ES-I3 (cell line): ENCODE measurements at regions not wholly inside any gene's neighbourhood (a gene's known extent, or its start where the extent isn't known, plus 50 kb on each side); places are given as distances from the start of the nearest gene placed in this dataset.

Experiments
- H3K36me3 ChIP-seq: 2 replicates; pipeline ENCODE4 v1.6.1; 2013; ENCODE audit warnings: mild to moderate bottlenecking, low read length, control low read depth, moderate library complexity; ENCODE audit not compliant: insufficient read depth
- H3K4me1 ChIP-seq: 2 replicates; pipeline ENCODE4 v1.6.1; 2013; ENCODE audit warnings: mild to moderate bottlenecking, control low read depth, low read length; ENCODE audit not compliant: insufficient read depth
- H3K9ac ChIP-seq: 2 replicates; pipeline ENCODE4 v1.6.1; 2013; ENCODE audit warnings: low read depth, mild to moderate bottlenecking, low read length, moderate library complexity
- H3K9me3 ChIP-seq: 2 replicates; pipeline ENCODE4 v1.6.1; 2013; ENCODE audit warnings: mild to moderate bottlenecking, low read length, moderate library complexity; ENCODE audit not compliant: control insufficient read depth, insufficient read depth

GRCh38 chr4:58935332-58935731, 1825.1 kb upstream of the IGFBP7 start:
- Histone ChIP-seq H3K9ac (no peak overlapping the region), H3K4me1 (no peaks in the 10 kb centered on the region; the same call in 1 of the 2 replicates), H3K9me3 (no peaks in the 10 kb centered on the region; the same call in 1 of the 2 replicates), H3K36me3 (no peaks in the 10 kb centered on the region)

- H3K4me1 ChIP-seq: no peaks in the 10 kb centered on the region; the same call in 1 of the 2 replicates
- no peaks in the 10 kb centered on the region for H3K36me3 ChIP-seq
- H3K9ac ChIP-seq: no peak overlapping the region
- no peaks in the 10 kb centered on the region for H3K9me3 ChIP-seq
These were observed 1826.3 kb upstream of the IGFBP7 start for GRCh38 chr4:58936436-58936835.

GRCh38 chr4:58940167-58940566, 1830.0 kb upstream of the IGFBP7 start:
- Histone ChIP-seq H3K9ac (no peak overlapping the region), H3K4me1 (no peaks in the 10 kb centered on the region; the same call in 1 of the 2 replicates), H3K36me3 (no peaks in the 10 kb centered on the region), H3K9me3 (no peaks in the 10 kb centered on the region)

- Histone ChIP-seq H3K4me1 (no peaks in the 10 kb centered on the region; the same call in 1 of the 2 replicates), H3K9ac (no peak overlapping the region), H3K9me3 (no peaks in the 10 kb centered on the region), H3K36me3 (no peaks in the 10 kb centered on the region)
These were observed 1831.1 kb upstream of the IGFBP7 start for GRCh38 chr4:58941286-58941685.

- no peak overlapping the region for H3K9ac ChIP-seq
These were observed 1843.4 kb upstream of the IGFBP7 start for GRCh38 chr4:58953575-58953974.

GRCh38 chr4:58957711-58958110, 1847.5 kb upstream of the IGFBP7 start:
- no peaks in the 10 kb centered on the region for H3K4me1 ChIP-seq
- H3K9me3 ChIP-seq: no peaks in the 10 kb centered on the region
- no peak overlapping the region for H3K9ac ChIP-seq
- H3K36me3 ChIP-seq: no peaks in the 10 kb centered on the region

More at GRCh38 chr4:58953575-58953974, 1843.4 kb upstream of the IGFBP7 start:
- H3K4me1 ChIP-seq: no peaks in the 10 kb centered on the region
- no peaks in the 10 kb centered on the region for H3K36me3 ChIP-seq
- no peaks in the 10 kb centered on the region for H3K9me3 ChIP-seq

- H3K36me3 ChIP-seq: no peaks in the 10 kb centered on the region
- H3K4me1 ChIP-seq: no peaks in the 10 kb centered on the region
These were observed 1851.1 kb upstream of the IGFBP7 start for GRCh38 chr4:58961283-58961682.

GRCh38 chr4:58961925-58962324, 1851.7 kb upstream of the IGFBP7 start:
- H3K36me3 ChIP-seq: no peaks in the 10 kb centered on the region

More at GRCh38 chr4:58961283-58961682, 1851.1 kb upstream of the IGFBP7 start:
- Histone ChIP-seq H3K9ac (no peak overlapping the region), H3K9me3 (no peaks in the 10 kb centered on the region)

GRCh38 chr4:58962424-58962823, 1852.2 kb upstream of the IGFBP7 start:
- Histone ChIP-seq H3K36me3 (no peaks in the 10 kb centered on the region), H3K9me3 (no peaks in the 10 kb centered on the region), H3K9ac (no peak overlapping the region), H3K4me1 (no peaks in the 10 kb centered on the region)

More at GRCh38 chr4:58961925-58962324, 1851.7 kb upstream of the IGFBP7 start:
- Histone ChIP-seq H3K4me1 (no peaks in the 10 kb centered on the region), H3K9me3 (no peaks in the 10 kb centered on the region), H3K9ac (no peak overlapping the region)

- no peaks in the 10 kb centered on the region for H3K36me3 ChIP-seq
- H3K9me3 ChIP-seq: no peaks in the 10 kb centered on the region
- no peak overlapping the region for H3K9ac ChIP-seq
- no peaks in the 10 kb centered on the region for H3K4me1 ChIP-seq
These were observed 1871.6 kb upstream of the IGFBP7 start for GRCh38 chr4:58981828-58982227.

GRCh38 chr4:58983887-58984286, 1873.7 kb upstream of the IGFBP7 start:
- no peaks in the 10 kb centered on the region for H3K9me3 ChIP-seq
- H3K9ac ChIP-seq: no peak overlapping the region
- H3K36me3 ChIP-seq: no peaks in the 10 kb centered on the region
- no peaks in the 10 kb centered on the region for H3K4me1 ChIP-seq

- no peaks in the 10 kb centered on the region for H3K9me3 ChIP-seq
- no peak overlapping the region for H3K9ac ChIP-seq
- no peaks in the 10 kb centered on the region for H3K4me1 ChIP-seq
These were observed 1892.0 kb upstream of the IGFBP7 start for GRCh38 chr4:59002148-59002547.

GRCh38 chr4:59024257-59024656, 1914.1 kb upstream of the IGFBP7 start:
- Histone ChIP-seq H3K9ac (no peak overlapping the region), H3K9me3 (no peaks in the 10 kb centered on the region), H3K4me1 (no peaks in the 10 kb centered on the region), H3K36me3 (no peaks in the 10 kb centered on the region)

More at GRCh38 chr4:59002148-59002547, 1892.0 kb upstream of the IGFBP7 start:
- H3K36me3 ChIP-seq: no peaks in the 10 kb centered on the region

- H3K4me1 ChIP-seq: no peaks in the 10 kb centered on the region
- no peak overlapping the region for H3K9ac ChIP-seq
- H3K36me3 ChIP-seq: no peaks in the 10 kb centered on the region
- no peaks in the 10 kb centered on the region for H3K9me3 ChIP-seq
These were observed 1927.6 kb upstream of the IGFBP7 start for GRCh38 chr4:59037812-59038211.

- no peak overlapping the region for H3K9ac ChIP-seq
- H3K9me3 ChIP-seq: no peaks in the 10 kb centered on the region
- no peaks in the 10 kb centered on the region for H3K4me1 ChIP-seq
- H3K36me3 ChIP-seq: no peaks in the 10 kb centered on the region
These were observed 1928.9 kb upstream of the IGFBP7 start for GRCh38 chr4:59039046-59039445.
